ENCODE measurements at regions not wholly inside any gene's neighbourhood (a gene's known extent, or its start where the extent isn't known, plus 50 kb on each side); places are given as distances from the start of the nearest gene placed in this dataset.
A peak's percentile ranks its signal among the peaks of the same experiment; 100 is the strongest.

GRCh38 chr5:56447656-56448055 lies 214.5 kb upstream of the ANKRD55 start (continued):
- TF ChIP-seq SIX5 (IDR thresholded peaks at IDR 0.05; ENCODE audit: borderline replicate concordance in 1 of 2, insufficient read depth in 1 of 2, low read depth in 1 of 2, low read length in 2 of 2) = no peak
- TF ChIP-seq PCBP1 (IDR thresholded peaks at IDR 0.05; ENCODE audit: low read depth, low read length, poor library complexity, severe bottlenecking) = no peak
- no peak for TF ChIP-seq ERF (CRISPR knock-in tag; IDR thresholded peaks at IDR 0.05)
- TF ChIP-seq BCLAF1 (IDR thresholded peaks at IDR 0.05; ENCODE audit: borderline replicate concordance in 1 of 2, control insufficient read depth in 1 of 2, low read depth in 2 of 2, low read length in 1 of 2) = no peak

GRCh38 chr5:56447232-56447631 lies 214.1 kb upstream of the ANKRD55 start:
- Histone ChIP-seq H3K9ac (ENCODE audit: insufficient read depth in 1 of 2, low read depth in 2 of 2, low read length in 2 of 2) (no peak overlapping the region), H3K9me1 (ENCODE audit: control insufficient read depth, insufficient read depth, low read length) (no peaks in the 10 kb centered on the region), H3K4me3 (no peak overlapping the region), H3K27me3 (ENCODE audit: control insufficient read depth in 2 of 2, insufficient read depth in 2 of 2, low read length in 2 of 2) (no peaks in the 10 kb centered on the region; a peak in 1 of 5 replicates), H4K20me1 (replicated peaks; ENCODE audit: control insufficient read depth, insufficient read depth, low read length) (no peaks in the 10 kb centered on the region; the same call in 1 of the 2 replicates), H3K9me3 (replicated peaks; ENCODE audit: control insufficient read depth, insufficient read depth, low read depth, low read length) (no peaks in the 10 kb centered on the region), H3K36me3 (ENCODE audit: control insufficient read depth, insufficient read depth, low read length) (no peaks in the 10 kb centered on the region), H2AFZ (ENCODE audit: low read depth, low read length) (no peak overlapping the region), H3K4me2 (ENCODE audit: insufficient read depth, low read length) (no peak overlapping the region; the same call in 1 of the 2 replicates), H3K27ac (ENCODE audit: extremely low read depth, low read depth, low read length) (no peak overlapping the region), H3K79me2 (ENCODE audit: control insufficient read depth, insufficient read depth, low read length) (no peaks in the 10 kb centered on the region), H3K4me1 (replicated peaks in 1 of 2; ENCODE audit: control insufficient read depth in 2 of 2, insufficient read depth in 2 of 2, low read length in 2 of 2) (no peaks in the 10 kb centered on the region)
- DNase-seq (ENCODE audit: extremely low read depth in 1 of 4, low spot score in 3 of 4) = peak in 1 of 4 experiments; percentile 8
- no peak for ATAC-seq
- intact Hi-C loops (cut with micrococcal nuclease) (no loop called here), in situ Hi-C loops (cut with MboI) (no loop called here)
- ChIA-PET POLR2A (interaction anchor here (0.6 to 1.6 kb wide), 3 partner anchors 10 to 135 kb away, joined by 3 to 5 read pairs (median 3); no protein-coding TSS in a partner anchor), CTCF (ENCODE audit: low intra/inter-chr PET ratio) (no interaction called here)
- FAIRE-seq = no peak
- WGBS (ENCODE audit: insufficient coverage, low coverage, missing lambda C conversion rate) = 10% methylated on average over 4 of the region's 4 CpGs
- TF ChIP-seq SPI1 (IDR thresholded peaks at IDR 0.05; ENCODE audit: borderline replicate concordance, low read depth, low read length) = peak; percentile 68; the same call in 1 of the 2 replicates
- no peak for TF ChIP-seq ZNF79 (CRISPR knock-in tag; IDR thresholded peaks at IDR 0.05; ENCODE audit: low read depth)
- peak; percentile 24; the same call in 1 of the 2 replicates for TF ChIP-seq TEAD4 (IDR thresholded peaks at IDR 0.05; ENCODE audit: low read length)
- no peak for TF ChIP-seq TEAD4 (CRISPR knock-in tag; IDR thresholded peaks at IDR 0.05; ENCODE audit: borderline replicate concordance)
- BruUV-seq (replicated peaks) = no TSS peak

Data from K562 (cell line).